ENCODE measurements at regions not wholly inside any gene's neighbourhood (a gene's known extent, or its start where the extent isn't known, plus 50 kb on each side); places are given as distances from the start of the nearest gene placed in this dataset.
A peak's percentile ranks its signal among the peaks of the same experiment; 100 is the strongest.

- Mint-ChIP-seq H3K4me3 (no peak overlapping the region), H3K36me3 (no peaks in the 10 kb centered on the region), H3K27me3 (ENCODE audit: low read depth in 3 of 3) (peaks cover 0 to 2% (median 0%) of the 10 kb centered on the region in 3 donors), H3K9me3 (peaks cover 2 to 13% (median 4%) of the 10 kb centered on the region in 7 donors), H3K27ac (no peak overlapping the region), H3K4me1 (no peaks in the 10 kb centered on the region)
- Histone ChIP-seq H3K36me3 (replicated peaks in 1 of 2; ENCODE audit: control insufficient read depth in 1 of 2, insufficient read depth in 2 of 2, low read length in 2 of 2) (no peaks in the 10 kb centered on the region), H3K4me1 (ENCODE audit: control insufficient read depth in 1 of 2, insufficient read depth in 2 of 2, low read length in 2 of 2) (no peaks in the 10 kb centered on the region), H3K79me2 (ENCODE audit: insufficient read depth, low read length) (no peaks in the 10 kb centered on the region), H3K4me2 (replicated peaks; ENCODE audit: extremely low read depth, low read length, poor library complexity, severe bottlenecking) (no peak overlapping the region), H3K27me3 (ENCODE audit: control insufficient read depth in 2 of 2, insufficient read depth in 2 of 2, low read length in 2 of 2) (no peaks in the 10 kb centered on the region), H3K9ac (ENCODE audit: insufficient read depth, low read length, poor library complexity, severe bottlenecking) (no peak overlapping the region), H3K4me3 (replicated peaks in 1 of 3; ENCODE audit: low read depth in 2 of 3, low read length in 3 of 3) (no peak overlapping the region), H2AFZ (ENCODE audit: insufficient read depth, low read depth, low read length, poor library complexity, severe bottlenecking) (no peak overlapping the region), H3K9me3 (replicated peaks in 1 of 2; ENCODE audit: control insufficient read depth in 1 of 2, insufficient read depth in 1 of 2, low read length in 2 of 2) (peaks cover 4 to 12% of the 10 kb centered on the region in 2 donors), H4K20me1 (ENCODE audit: insufficient read depth, low read length) (no peaks in the 10 kb centered on the region), H3K27ac (ENCODE audit: low read depth in 1 of 2, low read length in 2 of 2) (no peak overlapping the region)
- no CpG with 5 or more reads among the region's 1 CpG for WGBS (ENCODE audit: insufficient coverage)
- peak; percentile 29 for TF ChIP-seq CTCF (IDR thresholded peaks at IDR 0.05)
- DNase-seq, result no peak
- intact Hi-C loops (cut with micrococcal nuclease), result no loop called here
Measured at GRCh38 chr3:21290557-21290956, 460.5 kb downstream of the ZNF385D start.

- Histone ChIP-seq H3K4me2 (replicated peaks; ENCODE audit: extremely low read depth, low read length, poor library complexity, severe bottlenecking) (no peak overlapping the region), H3K27me3 (ENCODE audit: control insufficient read depth in 2 of 2, insufficient read depth in 2 of 2, low read length in 2 of 2) (no peaks in the 10 kb centered on the region), H3K36me3 (replicated peaks in 1 of 2; ENCODE audit: control insufficient read depth in 1 of 2, insufficient read depth in 2 of 2, low read length in 2 of 2) (no peaks in the 10 kb centered on the region), H3K79me2 (ENCODE audit: insufficient read depth, low read length) (no peaks in the 10 kb centered on the region), H4K20me1 (ENCODE audit: insufficient read depth, low read length) (no peaks in the 10 kb centered on the region), H3K9ac (ENCODE audit: insufficient read depth, low read length, poor library complexity, severe bottlenecking) (no peak overlapping the region), H3K4me1 (ENCODE audit: control insufficient read depth in 1 of 2, insufficient read depth in 2 of 2, low read length in 2 of 2) (no peaks in the 10 kb centered on the region), H2AFZ (ENCODE audit: insufficient read depth, low read depth, low read length, poor library complexity, severe bottlenecking) (no peak overlapping the region), H3K27ac (ENCODE audit: low read depth in 1 of 2, low read length in 2 of 2) (no peak overlapping the region), H3K9me3 (replicated peaks in 1 of 2; ENCODE audit: control insufficient read depth in 1 of 2, insufficient read depth in 1 of 2, low read length in 2 of 2) (peaks cover 10 to 14% of the 10 kb centered on the region in 2 donors), H3K4me3 (replicated peaks in 1 of 3; ENCODE audit: low read depth in 2 of 3, low read length in 3 of 3) (no peak overlapping the region)
- H3K4me1 Mint-ChIP-seq, result no peaks in the 10 kb centered on the region
- no peak overlapping the region for H3K4me3 Mint-ChIP-seq
- no peak for TF ChIP-seq CTCF (IDR thresholded peaks at IDR 0.05)
- H3K27ac Mint-ChIP-seq, result no peak overlapping the region
- H3K9me3 Mint-ChIP-seq, result peaks cover 2 to 17% (median 5%) of the 10 kb centered on the region in 7 donors
- no peaks in the 10 kb centered on the region for H3K27me3 Mint-ChIP-seq (ENCODE audit: low read depth in 3 of 3)
- WGBS (ENCODE audit: insufficient coverage), result no CpG with 5 or more reads among the region's 2 CpGs
- H3K36me3 Mint-ChIP-seq, result no peaks in the 10 kb centered on the region
- DNase-seq, result no peak
- intact Hi-C loops (cut with micrococcal nuclease), result no loop called here
Measured at GRCh38 chr3:21274079-21274571, 476.9 kb downstream of the ZNF385D start.

Measured in CD14-positive monocyte (primary cell).